ENCODE measurements at regions not wholly inside any gene's neighbourhood (a gene's known extent, or its start where the extent isn't known, plus 50 kb on each side); places are given as distances from the start of the nearest gene placed in this dataset.

DNA sequence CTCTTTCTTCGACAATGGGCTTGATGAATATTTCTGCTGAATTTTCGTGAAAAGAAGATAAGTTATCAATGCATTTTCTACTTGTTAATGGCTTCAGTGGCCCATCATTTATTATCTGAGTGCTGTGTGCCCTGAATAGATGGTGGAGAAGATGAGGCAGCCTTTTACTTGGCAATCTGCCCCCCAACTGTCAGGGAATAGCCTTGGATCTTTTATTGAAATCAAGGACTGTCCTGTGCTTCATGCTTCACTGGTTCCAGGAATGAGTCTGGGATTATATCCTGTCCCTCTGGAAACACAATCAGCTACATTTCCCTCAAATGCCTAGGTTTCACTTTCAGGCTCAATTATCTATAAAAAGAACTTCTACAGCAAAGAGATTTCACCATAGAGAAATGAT, 75.9 kb upstream of the NXPH1 start:
- TF ChIP-seq POLR2AphosphoS5 (IDR thresholded peaks at IDR 0.05; ENCODE audit: low read depth, low read length) (no peak), PAX5 (IDR thresholded peaks at IDR 0.05; ENCODE audit: insufficient read depth, low read length, severe bottlenecking) (no peak), POLR2A (IDR thresholded peaks at IDR 0.05; ENCODE audit: low read depth, low read length) (no peak)

Data from GM12891 (cell line).